Lung (tissue), 11 donors: ENCODE measurements at regions not wholly inside any gene's neighbourhood (a gene's known extent, or its start where the extent isn't known, plus 50 kb on each side); places are given as distances from the start of the nearest gene placed in this dataset.
A peak's percentile ranks its signal among the peaks of the same experiment; 100 is the strongest.

Experiments used
- ATAC-seq: fragments of 200-7000 bp; cut with Tn5 transposase; one replicate; pipeline ENCODE4 v1.9.1; 2020; ENCODE audit warnings: moderate number of reproducible peaks; ENCODE audit not compliant: insufficient read depth, low FRiP score
- DNase-seq, 3 donors: peaks; one replicate each; pipeline ENCODE4 v3.0.0-alpha.2; 2013 to 2017
- H3K27ac ChIP-seq, 2 donors: one replicate each; pipeline ENCODE4 v1.5.1; 2013; ENCODE audit warnings: mild to moderate bottlenecking in 2 of 2, moderate library complexity in 2 of 2, control low read depth in 1 of 2, inconsistent platforms in 1 of 2, low read depth in 1 of 2, low read length in 1 of 2
- H3K27me3 ChIP-seq, 3 donors: one replicate each; pipeline ENCODE4 v1.5.1; 2013; ENCODE audit warnings: low read length in 2 of 3; ENCODE audit not compliant: control insufficient read depth in 3 of 3, insufficient read depth in 3 of 3
- H3K36me3 ChIP-seq, 4 donors: one replicate each; pipeline ENCODE4 v1.5.1; 2013; ENCODE audit warnings: low read length in 4 of 4, mild to moderate bottlenecking in 1 of 4, moderate library complexity in 1 of 4; ENCODE audit not compliant: control insufficient read depth in 4 of 4, insufficient read depth in 4 of 4
- H3K4me1 ChIP-seq, 5 donors: one replicate each; pipeline ENCODE4 v1.5.1; 2013; ENCODE audit warnings: low read length in 5 of 5, mild to moderate bottlenecking in 2 of 5, moderate library complexity in 1 of 5; ENCODE audit not compliant: control insufficient read depth in 5 of 5, insufficient read depth in 5 of 5
- H3K4me3 ChIP-seq: one replicate; pipeline ENCODE4 v1.5.1; 2013; ENCODE audit warnings: mild to moderate bottlenecking, control low read depth, moderate library complexity
- H3K9ac ChIP-seq, 2 donors: one replicate each; pipeline ENCODE4 v1.5.1; 2013; ENCODE audit warnings: low read length in 2 of 2, control low read depth in 1 of 2; ENCODE audit not compliant: insufficient read depth in 1 of 2
- H3K9me3 ChIP-seq, 4 donors: one replicate each; pipeline ENCODE4 v1.5.1; 2013; ENCODE audit warnings: low read length in 3 of 4, mild to moderate bottlenecking in 1 of 4, moderate library complexity in 1 of 4; ENCODE audit not compliant: control insufficient read depth in 4 of 4, insufficient read depth in 3 of 4
- WGBS, 2 donors: extraction: QIAGEN DNeasy Blood & Tissue Kit; methylation state at CpG; one replicate each; pipeline ENCODE4 v1.1.7; 2013; 5-methylcytosine and 5-hydroxymethylcytosine counted together
- TF ChIP-seq, protein P1 (sequence below): IDR thresholded peaks from 2 replicates; pipeline ENCODE4 v1.5.1; 2012; ENCODE audit warnings: mild to moderate bottlenecking; ENCODE audit errors: control extremely low read depth, extremely low read depth
- donor health status: control.
- donor health status: control.
- donor health status: Bipolar disorder and iron deficiency.
- donor health status: healthy.
- donor health status: DM: yes; HTN: yes; CAD: no.

DNA sequence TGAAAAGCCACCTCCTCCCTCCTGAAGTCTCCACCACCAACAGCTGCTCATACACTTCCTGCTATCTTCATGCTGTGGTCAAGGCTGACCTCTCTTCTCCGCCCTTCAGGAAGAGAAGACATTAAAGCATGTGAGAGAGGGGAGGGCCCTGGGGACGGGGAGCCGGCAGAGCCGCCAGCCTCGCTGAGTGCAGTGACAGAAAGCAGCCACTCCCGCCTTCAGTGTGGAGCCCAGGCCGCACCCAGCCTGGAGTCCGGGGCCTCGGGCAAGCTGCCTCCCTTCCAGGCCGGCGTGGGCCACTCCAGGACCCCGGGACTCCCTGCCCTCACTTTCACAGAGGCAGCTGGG, 94.7 kb upstream of the TNRC6C start:
- DNase-seq (peak in 1 of 3 donors; percentile 53), ATAC-seq (no peak)
- WGBS, 2 donors, result 27 to 30% methylated on average over 11 to 12 of the region's 12 CpGs
- Histone ChIP-seq H3K27ac (no peak overlapping the region), H3K9me3 (no peaks in the 10 kb centered on the region), H3K27me3 (peaks cover 0 to 3% (median 0%) of the 10 kb centered on the region in 3 donors), H3K4me1 (peaks cover 0 to 27% (median 10%) of the 10 kb centered on the region in 5 donors), H3K9ac (no peak overlapping the region), H3K36me3 (no peaks in the 10 kb centered on the region), H3K4me3 (no peak overlapping the region)
- TF ChIP-seq, protein P1, sequence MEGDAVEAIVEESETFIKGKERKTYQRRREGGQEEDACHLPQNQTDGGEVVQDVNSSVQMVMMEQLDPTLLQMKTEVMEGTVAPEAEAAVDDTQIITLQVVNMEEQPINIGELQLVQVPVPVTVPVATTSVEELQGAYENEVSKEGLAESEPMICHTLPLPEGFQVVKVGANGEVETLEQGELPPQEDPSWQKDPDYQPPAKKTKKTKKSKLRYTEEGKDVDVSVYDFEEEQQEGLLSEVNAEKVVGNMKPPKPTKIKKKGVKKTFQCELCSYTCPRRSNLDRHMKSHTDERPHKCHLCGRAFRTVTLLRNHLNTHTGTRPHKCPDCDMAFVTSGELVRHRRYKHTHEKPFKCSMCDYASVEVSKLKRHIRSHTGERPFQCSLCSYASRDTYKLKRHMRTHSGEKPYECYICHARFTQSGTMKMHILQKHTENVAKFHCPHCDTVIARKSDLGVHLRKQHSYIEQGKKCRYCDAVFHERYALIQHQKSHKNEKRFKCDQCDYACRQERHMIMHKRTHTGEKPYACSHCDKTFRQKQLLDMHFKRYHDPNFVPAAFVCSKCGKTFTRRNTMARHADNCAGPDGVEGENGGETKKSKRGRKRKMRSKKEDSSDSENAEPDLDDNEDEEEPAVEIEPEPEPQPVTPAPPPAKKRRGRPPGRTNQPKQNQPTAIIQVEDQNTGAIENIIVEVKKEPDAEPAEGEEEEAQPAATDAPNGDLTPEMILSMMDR, result no peak

DNA sequence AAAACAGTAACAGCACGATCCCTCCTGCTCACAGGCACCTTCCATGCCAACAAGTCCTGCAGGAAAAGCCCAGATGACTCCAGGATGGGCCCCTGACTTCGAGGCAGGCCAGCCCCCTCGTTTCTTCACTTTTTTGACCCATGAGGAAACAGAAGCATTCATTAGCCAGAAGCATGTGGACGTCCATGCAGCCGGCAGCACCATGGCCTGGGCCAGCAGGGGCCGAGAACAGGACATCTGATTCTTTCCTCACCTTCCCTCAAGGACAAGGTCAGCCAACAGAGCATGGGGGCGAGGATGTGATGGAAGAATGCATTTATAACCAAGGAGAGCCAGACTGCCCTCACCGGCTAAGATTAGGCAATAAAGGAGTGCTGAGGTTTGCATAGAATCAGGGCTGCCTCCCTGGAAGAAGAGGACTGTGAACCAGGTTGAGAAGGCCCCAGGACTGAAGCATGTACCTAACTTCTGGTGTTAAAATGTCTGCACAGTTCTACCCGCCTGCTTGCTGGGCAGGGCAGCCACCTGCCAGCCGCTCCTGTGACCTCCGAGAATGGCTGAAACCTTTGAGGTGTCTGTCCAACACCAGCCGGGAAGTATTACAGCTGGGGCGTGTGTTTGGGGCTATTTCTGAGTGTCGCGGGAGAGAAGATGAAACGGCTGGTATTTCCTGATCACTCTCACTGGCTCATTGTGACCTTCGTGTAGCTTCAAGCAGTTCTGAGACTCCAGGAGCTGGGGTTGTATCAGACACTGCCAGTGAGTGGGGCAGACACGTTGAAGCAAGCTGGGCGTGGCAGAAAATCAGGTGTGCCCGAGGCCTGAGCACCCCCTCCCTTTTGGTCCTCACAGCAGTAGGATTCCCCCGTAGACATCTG, 94.0 kb upstream of the TNRC6C start:
- 55 to 65% methylated on average over 21 of the region's 21 CpGs for WGBS, 2 donors
- Histone ChIP-seq H3K27ac (no peak overlapping the region), H3K36me3 (no peaks in the 10 kb centered on the region), H3K27me3 (peaks cover 0 to 3% (median 0%) of the 10 kb centered on the region in 3 donors), H3K4me3 (no peak overlapping the region), H3K9me3 (no peaks in the 10 kb centered on the region), H3K4me1 (peaks cover 0 to 24% (median 10%) of the 10 kb centered on the region in 5 donors), H3K9ac (no peak overlapping the region)
- TF ChIP-seq, protein P1, result no peak
- DNase-seq (no peak), ATAC-seq (no peak)

DNA sequence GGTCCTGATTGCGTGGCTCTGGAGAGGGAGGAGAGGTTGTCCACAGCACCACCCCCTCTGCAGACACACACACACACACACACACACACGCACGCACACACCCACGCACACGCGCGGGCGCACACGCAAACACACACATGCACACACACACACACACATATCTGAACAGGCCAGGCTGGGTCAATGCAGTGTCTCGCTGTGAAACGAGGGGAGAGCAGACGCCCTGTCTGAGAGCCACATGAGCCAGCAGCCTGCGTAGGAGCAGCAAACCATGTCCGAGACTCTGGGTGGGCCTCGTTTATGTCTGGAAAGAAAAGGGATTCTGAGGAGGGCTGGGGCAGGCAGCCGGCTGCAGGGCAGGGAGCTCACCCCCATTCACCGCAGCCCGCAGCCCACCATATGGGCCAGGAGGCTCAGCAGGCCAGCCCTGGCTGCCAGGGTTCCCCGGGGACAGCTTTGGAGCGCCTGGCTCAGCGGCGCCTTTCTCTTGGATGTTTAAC, 93.3 kb upstream of the TNRC6C start:
- Histone ChIP-seq H3K4me3 (no peak overlapping the region), H3K27ac (no peak overlapping the region), H3K9me3 (no peaks in the 10 kb centered on the region), H3K27me3 (peaks cover 0 to 3% (median 0%) of the 10 kb centered on the region in 3 donors), H3K36me3 (no peaks in the 10 kb centered on the region), H3K4me1 (peaks cover 0 to 24% (median 10%) of the 10 kb centered on the region in 5 donors), H3K9ac (no peak overlapping the region)
- no peak for ATAC-seq
- DNase-seq, result peak in 2 of 3 donors; percentile 48 to 60
- WGBS, 2 donors, result 76 to 87% methylated on average over 22 of the region's 22 CpGs
- TF ChIP-seq, protein P1, result no peak
